ENCODE measurements at regions not wholly inside any gene's neighbourhood (a gene's known extent, or its start where the extent isn't known, plus 50 kb on each side); places are given as distances from the start of the nearest gene placed in this dataset.

- TF ChIP-seq CTCF (IDR thresholded peaks at IDR 0.05) = no peak
Observed at GRCh38 chr5:165282491-165282890, 1777.1 kb downstream of the MAT2B start.

DNA sequence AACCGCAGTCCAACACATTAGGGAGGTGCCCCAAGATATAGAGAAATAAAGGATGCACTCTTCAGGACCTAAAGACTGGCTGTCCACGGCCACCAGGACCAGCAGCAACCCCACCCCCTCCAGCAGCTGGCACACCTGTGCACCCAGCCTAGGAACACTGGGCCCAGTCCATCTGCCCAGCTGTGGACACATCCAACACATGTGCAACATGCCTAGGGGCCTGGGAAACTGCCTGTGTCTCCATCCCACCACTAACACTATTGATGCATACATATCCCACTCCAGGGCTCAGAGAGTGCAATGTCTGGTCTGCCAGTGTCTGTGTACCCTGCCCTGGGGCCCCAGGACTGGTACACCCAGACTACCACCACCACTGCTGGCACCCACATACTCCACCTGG lies 1781.3 kb downstream of the MAT2B start:
- no peak for TF ChIP-seq CTCF (IDR thresholded peaks at IDR 0.05)

DNA sequence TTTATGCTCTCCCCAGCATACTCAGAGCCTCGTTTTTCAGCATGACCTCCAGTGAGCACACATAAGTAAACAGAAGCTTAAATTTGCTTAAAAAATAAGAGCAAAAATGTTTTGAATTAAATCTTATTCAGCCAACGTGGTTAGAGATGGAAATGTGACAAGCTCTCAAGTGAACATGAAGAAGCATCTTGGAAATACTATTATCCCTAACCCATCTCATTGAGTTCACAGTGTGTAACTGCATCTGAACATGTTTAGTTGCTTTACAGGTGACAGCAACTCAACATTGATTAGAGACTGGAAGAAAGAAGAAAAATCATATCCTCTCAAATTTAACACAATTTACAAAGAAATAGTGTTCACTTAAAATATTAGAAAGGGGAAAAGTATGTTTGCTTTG lies 1785.1 kb downstream of the MAT2B start:
- no peak for TF ChIP-seq CTCF (IDR thresholded peaks at IDR 0.05)

DNA sequence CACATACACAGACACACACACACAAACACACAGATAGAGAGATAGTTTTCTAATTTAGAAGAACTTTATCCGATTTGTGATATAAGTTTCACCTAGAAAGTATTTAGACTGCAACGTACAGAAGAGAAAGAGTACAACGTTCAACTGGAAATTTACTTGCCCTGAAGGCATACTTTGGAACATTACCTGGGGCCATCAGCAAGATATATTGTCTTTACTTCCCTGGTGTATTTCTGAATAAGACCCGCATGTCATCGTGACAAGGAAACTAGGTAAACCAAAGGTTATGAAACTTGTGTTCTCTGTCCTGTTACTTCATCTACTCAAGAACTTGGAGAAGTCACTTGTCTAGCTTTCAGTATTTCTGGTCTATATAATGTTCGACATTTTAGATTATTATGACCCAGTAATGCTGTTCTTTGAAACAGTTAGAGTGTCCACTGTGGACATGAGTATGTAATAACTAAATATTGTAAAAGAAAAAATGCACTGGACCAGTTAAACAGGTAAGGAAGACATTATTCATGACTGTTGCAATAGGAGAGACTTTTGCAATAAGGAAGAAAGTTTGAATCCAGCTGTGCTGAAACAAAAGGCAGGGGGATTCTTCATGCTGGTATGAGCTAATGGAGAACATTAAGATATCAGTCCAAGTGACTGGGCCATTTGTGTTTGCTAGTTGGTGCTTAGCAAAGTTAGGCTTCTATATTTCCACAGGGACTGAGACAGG lies 1791.1 kb downstream of the MAT2B start:
- no peak for TF ChIP-seq CTCF (IDR thresholded peaks at IDR 0.05)

DNA sequence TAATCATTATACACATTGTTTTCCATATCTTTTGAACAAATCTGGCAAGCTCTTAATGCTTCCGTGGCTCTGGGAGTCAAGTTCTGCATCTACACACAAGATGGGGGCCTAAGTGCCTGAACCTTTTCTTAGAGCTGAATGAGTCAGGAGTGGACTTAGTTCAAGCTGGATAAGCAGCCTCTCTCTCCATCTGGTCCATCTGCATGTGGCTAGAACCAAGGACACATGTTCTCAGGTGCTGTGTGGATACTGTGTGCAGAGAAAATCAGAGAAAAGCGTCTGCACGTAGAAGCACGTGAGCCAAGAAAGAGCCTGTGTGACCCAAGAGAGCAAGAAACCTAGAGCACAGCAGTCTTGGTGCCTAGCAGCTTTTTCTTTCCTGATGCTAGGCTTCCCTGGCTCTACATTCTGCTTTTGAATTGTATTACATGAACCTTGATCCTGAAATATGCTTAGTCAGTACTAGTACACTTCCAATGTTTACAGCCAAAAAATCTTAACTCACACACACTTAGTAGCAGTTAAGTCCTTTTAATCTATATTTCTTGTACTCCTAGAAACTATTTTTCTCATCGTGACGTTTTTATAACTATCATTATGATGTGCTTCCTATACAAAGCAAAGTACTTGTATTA lies 1798.9 kb downstream of the MAT2B start:
- no peak for TF ChIP-seq CTCF (IDR thresholded peaks at IDR 0.05)

DNA sequence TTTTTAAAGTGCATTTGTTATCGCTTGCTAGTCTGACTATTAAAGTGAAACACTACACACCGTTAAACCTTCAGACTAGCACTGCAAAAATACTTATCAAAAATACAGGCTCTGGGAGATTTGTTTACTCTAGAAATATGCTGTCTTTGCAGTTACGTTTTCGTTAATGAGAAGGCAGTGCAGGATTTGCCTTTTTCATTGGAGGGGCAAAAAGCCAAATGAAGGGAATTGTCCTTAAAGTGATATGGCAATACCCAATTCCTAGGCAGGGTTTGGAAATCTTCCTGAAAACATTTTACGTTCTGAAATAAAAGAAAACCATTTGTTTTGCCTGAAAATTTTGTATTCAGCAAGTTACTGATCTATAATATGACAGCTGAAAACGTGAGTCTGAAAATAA lies 1800.2 kb downstream of the MAT2B start:
- no peak for TF ChIP-seq CTCF (IDR thresholded peaks at IDR 0.05)

DNA sequence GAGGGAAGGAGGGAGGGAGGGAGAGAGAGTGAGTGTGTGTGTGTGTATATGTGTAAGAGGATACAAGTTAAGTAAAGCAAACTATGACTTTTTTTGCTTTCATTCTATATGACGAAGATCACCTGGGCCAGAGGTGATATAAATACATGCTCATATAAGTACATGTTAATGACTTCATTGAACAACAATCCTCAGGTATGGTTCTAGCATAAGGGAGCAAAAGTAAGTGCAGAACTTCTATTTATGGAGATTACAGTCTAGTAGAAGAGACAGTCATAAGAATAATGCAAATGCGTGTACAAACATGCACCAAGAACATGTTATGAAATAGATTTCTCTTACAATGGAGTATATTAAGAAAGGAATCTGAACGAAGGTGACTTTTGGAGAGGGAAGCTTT lies 1804.0 kb downstream of the MAT2B start:
- no peak for TF ChIP-seq CTCF (IDR thresholded peaks at IDR 0.05)

All from LNCAP (cell line).